PC-3 (cell line): ENCODE measurements at regions not wholly inside any gene's neighbourhood (a gene's known extent, or its start where the extent isn't known, plus 50 kb on each side); places are given as distances from the start of the nearest gene placed in this dataset.

Source experiments
- ATAC-seq: fragments of 200-7000 bp; cut with Tn5 transposase; 2 replicates; pipeline ENCODE4 v1.9.1; 2020; ENCODE audit warnings: mild to moderate bottlenecking, moderate library complexity
- BruUV-seq: library from RNA; stranded (reverse); fragments of 400-500 nt; replicated peaks from 2 replicates; lab custom pipeline; 2021; lab: Mats Ljungman, UMichigan
- CTCF ChIA-PET: fragments of 300-600 bp; sonication (Branson Sonifier 250); formaldehyde crosslinking; loops from one replicate; lab custom pipeline; 2022; ENCODE audit warnings: antibody characterized with exemption; lab: Charles Lee
- POLR2A ChIA-PET: fragments of 300-600 bp; sonication (Branson Sonifier 250); formaldehyde crosslinking; loops from one replicate; lab custom pipeline; 2022; ENCODE audit warnings: antibody characterized with exemption; ENCODE audit not compliant: unreplicated experiment; lab: Charles Lee
- DNase-seq: peaks from one replicate; pipeline ENCODE4 v3.0.0-alpha.2; 2015
- H2AFZ ChIP-seq: fragments of 300-600 bp; sonication (generic); 2 replicates; pipeline ENCODE4 v1.6.0; 2016; ENCODE audit warnings: antibody characterized with exemption, low read length
- H3F3A ChIP-seq: fragments of 300-600 bp; sonication (generic); one replicate; pipeline ENCODE4 v1.6.0; 2017; ENCODE audit warnings: antibody characterized with exemption, low read length, control low read depth, mild to moderate bottlenecking; ENCODE audit not compliant: unreplicated experiment
- H3K27ac ChIP-seq: fragments of 300-600 bp; sonication (generic); 2 replicates; pipeline ENCODE4 v1.5.1; 2016; ENCODE audit warnings: mild to moderate bottlenecking, low read length
- H3K27me3 ChIP-seq: fragments of 300-600 bp; sonication (generic); 2 replicates; pipeline ENCODE4 v1.6.1; 2016; ENCODE audit warnings: low read length, mixed read lengths
- H3K36me3 ChIP-seq: fragments of 300-600 bp; sonication (generic); 2 replicates; pipeline ENCODE4 v1.6.1; 2016; ENCODE audit warnings: low read depth, mixed run types, low read length, mixed read lengths
- H3K4me1 ChIP-seq: fragments of 300-600 bp; sonication (generic); 2 replicates; pipeline ENCODE4 v1.5.1; 2016; ENCODE audit warnings: low read length; ENCODE audit not compliant: insufficient read depth
- H3K4me2 ChIP-seq: fragments of 300-600 bp; sonication (generic); 2 replicates; pipeline ENCODE4 v1.6.0; 2016; ENCODE audit warnings: low read length
- H3K4me3 ChIP-seq: fragments of 300-600 bp; sonication (generic); 2 replicates; pipeline ENCODE4 v1.5.1; 2016; ENCODE audit warnings: mild to moderate bottlenecking, low read length, mixed read lengths
- H3K79me2 ChIP-seq: fragments of 300-600 bp; sonication (generic); 2 replicates; pipeline ENCODE4 v1.6.1; 2017; ENCODE audit warnings: low read length, mixed read lengths
- H3K9ac ChIP-seq: fragments of 300-600 bp; sonication (generic); 2 replicates; pipeline ENCODE4 v1.6.0; 2016; ENCODE audit warnings: mild to moderate bottlenecking, low read length
- H3K9me2 ChIP-seq: fragments of 300-600 bp; sonication (generic); replicated peaks from 2 replicates; pipeline ENCODE4 v1.6.1; 2016; ENCODE audit warnings: mixed run types, low read length, mixed read lengths
- H3K9me3 ChIP-seq: fragments of 300-600 bp; sonication (generic); 2 replicates; pipeline ENCODE4 v1.6.1; 2016; ENCODE audit warnings: low read length, mixed read lengths
- H4K20me1 ChIP-seq: fragments of 300-600 bp; sonication (generic); 2 replicates; pipeline ENCODE4 v1.6.1; 2016; ENCODE audit warnings: low read length, mixed read lengths
- EZH2 ChIP-seq: fragments of 300-600 bp; sonication (generic); IDR thresholded peaks from one replicate; pipeline ENCODE4 v1.6.1; 2017; ENCODE audit warnings: antibody characterized with exemption, mild to moderate bottlenecking, low read length; ENCODE audit not compliant: unreplicated experiment
- EZH2phosphoT487 ChIP-seq: fragments of 300-600 bp; sonication (generic); IDR thresholded peaks from 2 replicates; pipeline ENCODE4 v1.6.1; 2018; ENCODE audit warnings: mild to moderate bottlenecking, antibody characterized with exemption, low read length, borderline replicate concordance
- intact Hi-C: fragments of 100-400 bp; cut with micrococcal nuclease; formaldehyde crosslinking; loops from 2 replicates; pipeline ENCODE4 v1.9.0; 2023
- TF ChIP-seq, protein P1 (sequence below): fragments of 300-600 bp; sonication (generic); conservative IDR thresholded peaks from 2 replicates; pipeline ENCODE4 v1.5.1; 2017; ENCODE audit warnings: antibody characterized with exemption, low read depth, mild to moderate bottlenecking, low read length

DNA sequence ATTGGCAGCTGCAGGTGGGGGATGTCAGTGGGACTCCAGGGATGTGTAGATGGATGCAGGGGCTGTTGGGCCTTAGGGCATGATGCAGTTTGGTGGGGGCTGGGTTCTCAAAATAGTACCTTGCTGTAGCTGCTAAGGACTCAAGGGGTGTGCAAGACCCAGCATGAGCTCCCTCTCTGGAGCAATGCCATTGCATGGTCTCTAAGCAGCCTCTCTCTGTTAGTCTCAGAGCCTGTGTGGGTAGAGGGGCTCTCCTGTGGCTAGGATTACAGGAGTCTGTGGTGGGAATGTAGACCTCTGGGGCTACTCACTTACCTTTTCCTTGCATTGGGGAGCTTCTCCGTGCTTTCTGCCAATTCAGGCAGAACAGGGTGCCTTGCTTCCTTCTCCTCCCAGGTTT lies 228.9 kb downstream of the LPIN1 start:
- no peak for DNase-seq
- H3K9me3 ChIP-seq: peaks cover 6% of the 10 kb centered on the region; the same call in 1 of the 2 replicates
- TF ChIP-seq EZH2phosphoT487: no peak
- TF ChIP-seq, protein P1, sequence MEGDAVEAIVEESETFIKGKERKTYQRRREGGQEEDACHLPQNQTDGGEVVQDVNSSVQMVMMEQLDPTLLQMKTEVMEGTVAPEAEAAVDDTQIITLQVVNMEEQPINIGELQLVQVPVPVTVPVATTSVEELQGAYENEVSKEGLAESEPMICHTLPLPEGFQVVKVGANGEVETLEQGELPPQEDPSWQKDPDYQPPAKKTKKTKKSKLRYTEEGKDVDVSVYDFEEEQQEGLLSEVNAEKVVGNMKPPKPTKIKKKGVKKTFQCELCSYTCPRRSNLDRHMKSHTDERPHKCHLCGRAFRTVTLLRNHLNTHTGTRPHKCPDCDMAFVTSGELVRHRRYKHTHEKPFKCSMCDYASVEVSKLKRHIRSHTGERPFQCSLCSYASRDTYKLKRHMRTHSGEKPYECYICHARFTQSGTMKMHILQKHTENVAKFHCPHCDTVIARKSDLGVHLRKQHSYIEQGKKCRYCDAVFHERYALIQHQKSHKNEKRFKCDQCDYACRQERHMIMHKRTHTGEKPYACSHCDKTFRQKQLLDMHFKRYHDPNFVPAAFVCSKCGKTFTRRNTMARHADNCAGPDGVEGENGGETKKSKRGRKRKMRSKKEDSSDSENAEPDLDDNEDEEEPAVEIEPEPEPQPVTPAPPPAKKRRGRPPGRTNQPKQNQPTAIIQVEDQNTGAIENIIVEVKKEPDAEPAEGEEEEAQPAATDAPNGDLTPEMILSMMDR: no peak
- TF ChIP-seq EZH2: no peak
- no peak overlapping the region for H2AFZ ChIP-seq
- H3K4me1 ChIP-seq: peaks cover 4% of the 10 kb centered on the region; the same call in 1 of the 2 replicates
- no peaks in the 10 kb centered on the region for H3K9me2 ChIP-seq
- H3K27ac ChIP-seq: no peak overlapping the region
- no TSS peak for BruUV-seq
- H3K4me2 ChIP-seq: no peak overlapping the region
- H3K9ac ChIP-seq: no peak overlapping the region
- ChIA-PET CTCF (no interaction called here), POLR2A (no interaction called here)
- no peaks in the 10 kb centered on the region for H3K79me2 ChIP-seq
- no peaks in the 10 kb centered on the region for H4K20me1 ChIP-seq
- ATAC-seq: no peak
- H3K36me3 ChIP-seq: no peaks in the 10 kb centered on the region
- H3K27me3 ChIP-seq: no peaks in the 10 kb centered on the region
- intact Hi-C loops: no loop called here
- H3F3A ChIP-seq: no peaks in the 10 kb centered on the region
- no peak overlapping the region for H3K4me3 ChIP-seq

DNA sequence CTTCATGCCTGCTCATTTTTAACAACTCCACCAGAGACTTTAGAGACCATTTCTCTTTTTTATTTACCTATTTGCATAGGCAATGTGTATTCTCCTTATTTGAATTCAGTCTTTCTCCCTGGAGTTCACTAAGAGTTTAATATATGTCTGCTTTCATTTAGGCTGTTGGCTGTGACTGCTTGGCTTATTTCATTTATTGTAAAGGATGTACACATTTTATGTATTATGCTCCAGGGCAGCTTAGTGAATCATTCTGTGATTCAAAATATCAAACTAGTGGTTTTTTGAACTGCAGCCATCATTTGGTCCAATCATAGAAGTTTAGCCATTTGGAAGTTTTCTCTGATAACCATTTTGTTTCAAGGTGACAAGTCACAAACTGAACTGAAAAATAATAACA lies 229.6 kb downstream of the LPIN1 start:
- ChIA-PET CTCF (no interaction called here), POLR2A (no interaction called here)
- intact Hi-C loops: no loop called here
- H3K9me3 ChIP-seq: peaks cover 6% of the 10 kb centered on the region; the same call in 1 of the 2 replicates
- no peak overlapping the region for H3K4me3 ChIP-seq
- H3K27ac ChIP-seq: no peak overlapping the region
- no peak for TF ChIP-seq EZH2phosphoT487
- TF ChIP-seq, protein P1: no peak
- TF ChIP-seq EZH2: no peak
- no peaks in the 10 kb centered on the region for H3K9me2 ChIP-seq
- H3K79me2 ChIP-seq: no peaks in the 10 kb centered on the region
- no peaks in the 10 kb centered on the region for H3F3A ChIP-seq
- no peak overlapping the region for H3K4me2 ChIP-seq
- no peaks in the 10 kb centered on the region for H4K20me1 ChIP-seq
- H3K4me1 ChIP-seq: peaks cover 4% of the 10 kb centered on the region; the same call in 1 of the 2 replicates
- peak; percentile 69 for DNase-seq
- no peak overlapping the region for H3K9ac ChIP-seq
- peak; percentile 58 for ATAC-seq
- no peak overlapping the region for H2AFZ ChIP-seq
- H3K27me3 ChIP-seq: no peaks in the 10 kb centered on the region
- no peaks in the 10 kb centered on the region for H3K36me3 ChIP-seq
- BruUV-seq: no TSS peak

DNA sequence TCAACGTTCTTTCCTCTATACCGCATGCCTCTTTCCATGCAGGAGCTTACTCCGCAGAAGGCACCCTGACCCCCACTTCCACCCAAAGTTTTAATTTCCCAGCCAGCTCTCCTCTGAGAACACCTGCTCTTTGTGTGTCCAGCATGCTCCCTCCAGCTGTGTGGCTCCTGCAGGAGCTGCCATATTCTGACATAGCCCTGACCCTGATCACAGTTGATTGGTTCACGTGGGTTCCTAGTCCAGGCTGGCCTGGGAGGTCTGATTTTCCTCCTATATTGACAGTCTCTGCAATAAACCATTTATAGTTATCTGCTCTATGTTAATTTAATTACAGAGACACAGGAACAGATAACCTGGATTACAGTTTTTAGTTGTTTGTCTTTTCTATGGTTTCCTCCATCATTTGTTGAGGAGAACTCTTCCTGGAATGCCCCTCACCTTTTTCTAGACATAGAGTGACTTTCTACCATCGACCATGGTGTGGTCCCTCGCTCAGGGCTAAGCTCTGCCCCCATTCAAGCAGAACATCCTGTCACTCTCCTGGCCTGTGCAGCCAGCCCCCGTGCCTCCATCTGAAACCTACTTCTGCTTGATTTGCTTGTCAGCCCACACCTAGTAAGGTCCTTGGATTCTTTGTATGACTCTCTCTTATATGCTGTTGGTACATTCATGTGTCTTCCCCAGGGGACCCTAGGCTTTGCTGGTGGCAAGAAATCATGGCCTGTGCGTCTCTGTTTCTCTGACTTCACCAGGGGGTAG lies 231.5 kb downstream of the LPIN1 start:
- POLR2A ChIA-PET: no interaction called here
- ATAC-seq (no peak), DNase-seq (no peak)
- Histone ChIP-seq H2AFZ (no peak overlapping the region), H3K36me3 (no peaks in the 10 kb centered on the region), H3K79me2 (no peaks in the 10 kb centered on the region), H3K4me1 (peaks cover 4% of the 10 kb centered on the region; the same call in 1 of the 2 replicates), H3K4me2 (no peak overlapping the region), H3K9me3 (peaks cover 6% of the 10 kb centered on the region; the same call in 1 of the 2 replicates), H3K9ac (no peak overlapping the region), H3K4me3 (no peak overlapping the region), H3K27me3 (no peaks in the 10 kb centered on the region), H3F3A (no peaks in the 10 kb centered on the region), H3K27ac (no peak overlapping the region), H4K20me1 (no peaks in the 10 kb centered on the region), H3K9me2 (no peaks in the 10 kb centered on the region)
- CTCF ChIA-PET: no interaction called here
- TF ChIP-seq EZH2: no peak
- intact Hi-C loops: no loop called here
- BruUV-seq: no TSS peak
